Posterior cingulate gyrus (tissue), 11 donors: ENCODE measurements at regions not wholly inside any gene's neighbourhood (a gene's known extent, or its start where the extent isn't known, plus 50 kb on each side); places are given as distances from the start of the nearest gene placed in this dataset.

Experiments used
- DNase-seq, 10 donors: peaks; one replicate each; pipeline versions ENCODE4 v3.0.0 to v3.0.0-alpha.2; 2020 to 2021; ENCODE audit warnings: mixed read lengths in 3 of 10
- intact Hi-C: fragments of 100-400 bp; cut with DNase I; formaldehyde crosslinking; loops from one replicate; pipeline ENCODE4 v1.15.1; 2023

- no peak for DNase-seq
- intact Hi-C loops: no loop called here
Observed at GRCh38 chr4:111018216-111018615, 395.3 kb upstream of the PITX2 start.

GRCh38 chr4:111020476-111020875 is 397.6 kb upstream of the PITX2 start:
- intact Hi-C loops: no loop called here

GRCh38 chr4:111020961-111021360 is 398.1 kb upstream of the PITX2 start:
- intact Hi-C loops: no loop called here
- DNase-seq: no peak

More at GRCh38 chr4:111020476-111020875, 397.6 kb upstream of the PITX2 start:
- no peak for DNase-seq

GRCh38 chr4:111022758-111023157 is 399.9 kb upstream of the PITX2 start:
- no peak for DNase-seq
- intact Hi-C loops: no loop called here

GRCh38 chr4:111027526-111027925 is 404.6 kb upstream of the PITX2 start:
- intact Hi-C loops: no loop called here
- no peak for DNase-seq

- DNase-seq: no peak
- intact Hi-C loops: no loop called here
Observed at GRCh38 chr4:111028795-111029194, 405.9 kb upstream of the PITX2 start.

GRCh38 chr4:111031001-111031579 is 408.2 kb upstream of the PITX2 start:
- no peak for DNase-seq
- intact Hi-C loops: no loop called here

- no peak for DNase-seq
- intact Hi-C loops: no loop called here
Observed at GRCh38 chr4:111031596-111031995, 408.7 kb upstream of the PITX2 start.

- intact Hi-C loops: no loop called here
- DNase-seq: no peak
Observed at GRCh38 chr4:111037591-111038360, 414.9 kb upstream of the PITX2 start.

- intact Hi-C loops: no loop called here
- no peak for DNase-seq
Observed at GRCh38 chr4:111040904-111041303, 418.0 kb upstream of the PITX2 start.

- intact Hi-C loops: no loop called here
- DNase-seq: no peak
Observed at GRCh38 chr4:111043286-111043685, 420.4 kb upstream of the PITX2 start.

GRCh38 chr4:111045992-111046391 is 423.1 kb upstream of the PITX2 start:
- no peak for DNase-seq
- intact Hi-C loops: no loop called here

- DNase-seq: no peak
- intact Hi-C loops: no loop called here
Observed at GRCh38 chr4:111046811-111047210, 423.9 kb upstream of the PITX2 start.

GRCh38 chr4:111048316-111048715 is 425.4 kb upstream of the PITX2 start:
- intact Hi-C loops: no loop called here
- peak in 1 of 10 donors; percentile 50 for DNase-seq

- no peak for DNase-seq
- intact Hi-C loops: no loop called here
Observed at GRCh38 chr4:111064342-111064993, 441.6 kb upstream of the PITX2 start.

- intact Hi-C loops: no loop called here
Observed at GRCh38 chr4:111066001-111066400, 443.1 kb upstream of the PITX2 start.

GRCh38 chr4:111066447-111066846 is 443.6 kb upstream of the PITX2 start:
- no peak for DNase-seq
- intact Hi-C loops: no loop called here

More at GRCh38 chr4:111066001-111066400, 443.1 kb upstream of the PITX2 start:
- no peak for DNase-seq

- no peak for DNase-seq
- intact Hi-C loops: no loop called here
Observed at GRCh38 chr4:111066887-111067286, 444.0 kb upstream of the PITX2 start.

GRCh38 chr4:111068883-111069282 is 446.0 kb upstream of the PITX2 start:
- intact Hi-C loops: no loop called here

GRCh38 chr4:111070390-111070789 is 447.5 kb upstream of the PITX2 start:
- intact Hi-C loops: no loop called here
- no peak for DNase-seq

More at GRCh38 chr4:111068883-111069282, 446.0 kb upstream of the PITX2 start:
- DNase-seq: no peak

GRCh38 chr4:111074523-111075114 is 451.7 kb upstream of the PITX2 start:
- peak in 2 of 10 donors; percentile 77 to 78 for DNase-seq

More at GRCh38 chr4:111074523-111075114, 451.7 kb upstream of the PITX2 start:
- intact Hi-C loops: no loop called here
